Osteocyte (in vitro differentiated cells): ENCODE measurements at regions not wholly inside any gene's neighbourhood (a gene's known extent, or its start where the extent isn't known, plus 50 kb on each side); places are given as distances from the start of the nearest gene placed in this dataset.

Experiments used
- DNase-seq: peaks from one replicate; pipeline ENCODE4 v3.0.0; 2021; ENCODE audit warnings: mixed read lengths; ENCODE audit not compliant: unreplicated experiment; ENCODE audit errors: extremely low spot score
- H3K27ac Mint-ChIP-seq: one replicate; pipeline ENCODE4 v1.8.0; 2021; ENCODE audit warnings: mild to moderate bottlenecking, mixed read lengths; ENCODE audit not compliant: unreplicated experiment
- H3K27me3 Mint-ChIP-seq: one replicate; pipeline ENCODE4 v1.8.0; 2021; ENCODE audit warnings: mixed read lengths; ENCODE audit not compliant: unreplicated experiment
- H3K36me3 Mint-ChIP-seq: one replicate; pipeline ENCODE4 v1.8.0; 2021; ENCODE audit warnings: mixed read lengths; ENCODE audit not compliant: unreplicated experiment
- H3K4me1 Mint-ChIP-seq: one replicate; pipeline ENCODE4 v1.8.0; 2021; ENCODE audit warnings: mixed read lengths; ENCODE audit not compliant: unreplicated experiment
- H3K4me3 Mint-ChIP-seq: one replicate; pipeline ENCODE4 v1.8.0; 2021; ENCODE audit warnings: mild to moderate bottlenecking, moderate library complexity, mixed read lengths; ENCODE audit not compliant: unreplicated experiment
- H3K9me3 Mint-ChIP-seq: one replicate; pipeline ENCODE4 v1.8.0; 2021; ENCODE audit warnings: mixed read lengths; ENCODE audit not compliant: unreplicated experiment
- CTCF ChIP-seq: fragments of 200-600 bp; sonication (generic); IDR thresholded peaks from 2 replicates; pipeline ENCODE4 v1.5.0; 2021; ENCODE audit warnings: antibody characterized with exemption, mild to moderate bottlenecking, moderate library complexity

DNA sequence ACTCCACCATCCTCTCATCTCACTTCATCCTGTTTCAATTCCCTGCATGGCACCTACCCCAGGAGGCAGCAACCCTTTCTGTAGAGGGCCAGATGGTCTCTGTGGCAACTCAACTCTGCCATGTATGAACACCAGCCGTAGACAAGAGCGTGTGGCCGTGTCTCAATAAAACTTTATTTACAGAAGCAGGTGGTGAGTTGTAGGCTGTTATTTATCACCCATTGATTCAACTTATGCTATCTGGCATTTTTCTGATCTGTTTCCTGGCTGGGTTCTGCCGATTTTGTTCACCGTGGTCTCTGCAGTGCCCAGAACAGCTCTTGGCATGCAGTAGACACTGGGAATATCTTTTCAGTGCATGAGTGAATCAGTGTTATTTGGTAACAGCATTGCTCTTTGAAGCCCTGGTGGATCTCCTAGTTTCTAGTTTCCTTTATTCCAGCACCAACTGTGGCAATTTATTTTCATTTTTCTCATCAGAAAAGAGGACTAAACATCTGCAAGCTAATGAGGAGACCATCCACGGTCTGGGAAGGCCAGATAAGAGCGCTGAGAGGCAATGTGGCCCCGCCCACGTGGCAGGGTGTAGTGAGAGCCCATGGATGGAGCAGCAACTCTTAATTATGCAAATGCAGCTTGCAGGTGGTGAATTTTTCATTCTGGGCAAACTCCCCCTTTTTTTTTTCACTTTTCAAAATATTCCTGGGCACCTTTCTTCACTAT lies 77.9 kb downstream of the CTSL start:
- Mint-ChIP-seq H3K36me3 (no peaks in the 10 kb centered on the region), H3K4me1 (no peaks in the 10 kb centered on the region), H3K4me3 (no peak overlapping the region), H3K27ac (no peak overlapping the region), H3K27me3 (peaks cover 71% of the 10 kb centered on the region), H3K9me3 (no peaks in the 10 kb centered on the region)
- DNase-seq: peak; percentile 36
- TF ChIP-seq CTCF: no peak

GRCh38 chr9:87805259-87805658 lies 77.4 kb upstream of the SPATA31E1 start:
- no peaks in the 10 kb centered on the region for H3K36me3 Mint-ChIP-seq
- no peak for DNase-seq
- H3K4me3 Mint-ChIP-seq: no peak overlapping the region
- no peaks in the 10 kb centered on the region for H3K9me3 Mint-ChIP-seq
- no peaks in the 10 kb centered on the region for H3K4me1 Mint-ChIP-seq
- H3K27me3 Mint-ChIP-seq: peaks cover 69% of the 10 kb centered on the region
- no peak overlapping the region for H3K27ac Mint-ChIP-seq
- TF ChIP-seq CTCF: no peak

GRCh38 chr9:87810008-87810407 lies 72.7 kb upstream of the SPATA31E1 start:
- Mint-ChIP-seq H3K4me1 (peaks cover 9% of the 10 kb centered on the region), H3K9me3 (no peaks in the 10 kb centered on the region), H3K27ac (no peak overlapping the region), H3K4me3 (no peak overlapping the region), H3K36me3 (no peaks in the 10 kb centered on the region), H3K27me3 (peaks cover 32% of the 10 kb centered on the region)
- DNase-seq: no peak
- no peak for TF ChIP-seq CTCF

DNA sequence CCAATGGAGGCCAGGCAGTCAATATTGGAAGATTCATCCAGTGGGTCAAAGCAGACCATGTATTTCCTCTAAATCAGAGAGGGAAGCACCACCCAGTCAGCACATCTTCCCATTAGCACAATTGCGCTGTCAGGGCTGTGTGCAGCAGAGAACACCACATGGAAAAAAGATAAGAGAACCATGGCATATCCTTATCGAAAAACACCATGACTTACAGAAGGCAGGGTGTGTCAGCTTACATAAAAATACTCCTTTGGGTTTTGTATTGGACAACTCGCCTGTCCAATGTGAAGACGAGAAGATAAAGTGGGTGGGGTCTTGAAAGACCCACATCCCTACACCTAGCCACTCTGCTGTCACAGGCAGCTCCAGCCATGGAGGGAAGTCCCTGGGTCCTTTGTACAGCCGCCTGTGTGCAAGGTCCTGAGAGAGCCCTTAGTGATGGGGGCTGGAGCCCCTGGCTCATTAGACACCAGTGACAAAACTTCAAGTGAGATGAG lies 71.9 kb upstream of the SPATA31E1 start:
- Mint-ChIP-seq H3K36me3 (no peaks in the 10 kb centered on the region), H3K27ac (no peak overlapping the region), H3K9me3 (no peaks in the 10 kb centered on the region), H3K4me1 (peaks cover 9% of the 10 kb centered on the region), H3K4me3 (no peak overlapping the region), H3K27me3 (peaks cover 28% of the 10 kb centered on the region)
- peak; percentile 25 for DNase-seq
- no peak for TF ChIP-seq CTCF

- peak; percentile 89 for TF ChIP-seq CTCF
- H3K27ac Mint-ChIP-seq: no peak overlapping the region
Measured at GRCh38 chr9:87812375-87813118, 70.1 kb upstream of the SPATA31E1 start.

More at GRCh38 chr9:87812375-87813118, 70.1 kb upstream of the SPATA31E1 start:
- H3K36me3 Mint-ChIP-seq: peaks cover 2% of the 10 kb centered on the region
- peaks cover 14% of the 10 kb centered on the region for H3K4me1 Mint-ChIP-seq
- no peak overlapping the region for H3K4me3 Mint-ChIP-seq
- H3K9me3 Mint-ChIP-seq: no peaks in the 10 kb centered on the region
- H3K27me3 Mint-ChIP-seq: peaks cover 31% of the 10 kb centered on the region
- peak; percentile 36 for DNase-seq
